Stimulated activated effector memory CD8-positive, alpha-beta T cell treated with anti-CD3 and anti-CD28 coated beads, Interleukin-12 subunit alpha, Interleukin-12 subunit beta, amount 100 ng/mL, for 72 hours (primary cell): ENCODE measurements at regions not wholly inside any gene's neighbourhood (a gene's known extent, or its start where the extent isn't known, plus 50 kb on each side); places are given as distances from the start of the nearest gene placed in this dataset.

ENCODE experiments used
- ATAC-seq: fragments of 150-1000 bp; cut with Tn5 transposase; 2 replicates; pipeline ENCODE4 v1.10.0; 2021
- DNase-seq, 2 donors: peaks; one replicate each; pipeline ENCODE4 v3.0.0; 2021 to 2022; ENCODE audit warnings: low spot score in 2 of 2
- H3K27ac Mint-ChIP-seq: one replicate; pipeline ENCODE4 v1.8.0; 2022; ENCODE audit warnings: mild to moderate bottlenecking, mixed read lengths
- H3K36me3 Mint-ChIP-seq: one replicate; pipeline ENCODE4 v1.8.0; 2022; ENCODE audit warnings: mild to moderate bottlenecking, mixed read lengths
- H3K4me1 Mint-ChIP-seq: one replicate; pipeline ENCODE4 v1.8.0; 2022; ENCODE audit warnings: mixed read lengths
- H3K4me3 Mint-ChIP-seq: one replicate; pipeline ENCODE4 v1.8.0; 2022; ENCODE audit warnings: mild to moderate bottlenecking, mixed read lengths
- H3K9me3 Mint-ChIP-seq: one replicate; pipeline ENCODE4 v1.8.0; 2022; ENCODE audit warnings: mixed read lengths

DNA sequence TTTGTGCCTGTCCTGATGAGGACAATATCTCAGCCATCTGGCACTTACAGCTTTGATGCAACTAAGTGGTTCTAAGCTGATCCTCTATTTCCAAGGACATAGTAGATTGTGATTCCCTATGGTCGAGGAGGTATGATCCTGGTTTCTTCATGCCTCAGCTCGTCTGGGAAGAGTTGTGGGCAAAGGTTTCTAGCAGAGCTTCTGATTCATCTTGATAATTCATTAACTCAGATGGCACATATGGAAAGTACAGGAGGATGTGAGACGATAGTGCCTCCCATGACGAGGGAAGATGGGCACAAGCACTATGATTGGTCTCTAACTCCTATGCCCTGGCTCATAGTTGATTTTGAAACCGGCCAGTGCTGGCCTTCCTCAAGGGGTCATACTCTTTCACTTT, 334.2 kb upstream of the SEMA6D start:
- Mint-ChIP-seq H3K9me3 (peaks cover 9% of the 10 kb centered on the region), H3K4me3 (no peak overlapping the region), H3K36me3 (no peaks in the 10 kb centered on the region), H3K27ac (no peak overlapping the region), H3K4me1 (no peaks in the 10 kb centered on the region)
- ATAC-seq, result no peak
- DNase-seq, result no peak

DNA sequence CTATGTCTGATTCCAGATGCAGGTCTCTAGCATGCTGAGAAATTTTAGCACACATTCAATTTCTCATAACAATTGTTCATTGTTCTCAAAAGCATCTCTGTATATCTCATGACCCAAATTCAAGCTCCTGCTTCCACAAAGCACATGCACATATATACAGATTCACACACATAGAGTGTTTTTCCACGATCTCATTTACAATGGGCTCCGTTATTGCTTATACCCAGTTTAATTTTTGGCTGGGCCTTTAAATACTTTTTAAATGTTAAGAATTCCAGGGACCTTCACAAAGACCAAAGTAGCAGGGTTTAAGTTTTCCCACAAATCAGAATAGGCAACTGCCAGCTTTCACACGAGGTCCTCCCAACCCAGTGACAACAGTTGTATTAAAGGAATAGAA, 333.5 kb upstream of the SEMA6D start:
- Mint-ChIP-seq H3K36me3 (no peaks in the 10 kb centered on the region), H3K4me1 (no peaks in the 10 kb centered on the region), H3K9me3 (peaks cover 11% of the 10 kb centered on the region), H3K4me3 (no peak overlapping the region), H3K27ac (no peak overlapping the region)
- no peak for DNase-seq
- no peak for ATAC-seq

DNA sequence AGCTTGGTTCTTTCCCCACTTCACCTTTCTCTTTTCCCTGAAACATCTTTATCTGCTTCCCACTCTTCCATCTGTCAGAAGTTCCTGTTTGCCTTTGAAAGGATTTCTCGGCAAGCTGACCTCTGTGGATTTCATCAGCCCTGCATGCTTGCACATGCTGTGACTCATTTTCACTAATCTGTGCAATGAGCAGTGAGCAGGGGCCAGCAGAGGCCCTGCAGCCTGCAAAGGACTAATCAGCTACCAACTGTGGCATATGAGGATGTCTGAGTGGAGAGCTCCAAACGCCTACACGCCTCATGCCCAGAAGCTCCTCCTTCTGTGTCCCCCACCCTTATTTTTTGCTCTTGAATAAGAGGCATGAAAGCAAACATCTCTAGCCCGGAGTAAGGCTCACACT, 333.0 kb upstream of the SEMA6D start:
- Mint-ChIP-seq H3K36me3 (no peaks in the 10 kb centered on the region), H3K9me3 (peaks cover 8% of the 10 kb centered on the region), H3K27ac (no peak overlapping the region), H3K4me1 (no peaks in the 10 kb centered on the region), H3K4me3 (no peak overlapping the region)
- ATAC-seq, result no peak
- DNase-seq, result no peak

DNA sequence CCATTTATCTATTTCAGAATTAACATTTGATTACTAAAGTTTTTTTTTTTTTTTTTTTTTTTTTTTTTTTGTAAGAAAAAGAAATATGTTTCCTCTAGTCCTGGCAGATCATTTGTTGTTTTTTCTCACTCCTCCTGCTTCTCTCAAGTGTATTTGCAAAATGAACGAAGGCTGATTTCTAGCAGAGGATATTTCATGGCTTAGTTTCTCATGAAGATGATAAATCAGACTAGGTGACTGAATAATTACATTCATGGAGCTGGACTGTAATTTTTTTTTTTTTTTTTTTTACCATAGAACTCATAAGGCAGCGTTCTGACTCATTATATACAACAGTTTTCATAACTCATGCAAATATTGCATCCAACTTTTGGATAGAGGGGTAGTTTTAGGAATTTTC, 332.5 kb upstream of the SEMA6D start:
- DNase-seq, result no peak
- H3K9me3 Mint-ChIP-seq, result peaks cover 8% of the 10 kb centered on the region
- no peaks in the 10 kb centered on the region for H3K4me1 Mint-ChIP-seq
- ATAC-seq, result no peak
- H3K27ac Mint-ChIP-seq, result no peak overlapping the region
- no peaks in the 10 kb centered on the region for H3K36me3 Mint-ChIP-seq
- H3K4me3 Mint-ChIP-seq, result no peak overlapping the region

DNA sequence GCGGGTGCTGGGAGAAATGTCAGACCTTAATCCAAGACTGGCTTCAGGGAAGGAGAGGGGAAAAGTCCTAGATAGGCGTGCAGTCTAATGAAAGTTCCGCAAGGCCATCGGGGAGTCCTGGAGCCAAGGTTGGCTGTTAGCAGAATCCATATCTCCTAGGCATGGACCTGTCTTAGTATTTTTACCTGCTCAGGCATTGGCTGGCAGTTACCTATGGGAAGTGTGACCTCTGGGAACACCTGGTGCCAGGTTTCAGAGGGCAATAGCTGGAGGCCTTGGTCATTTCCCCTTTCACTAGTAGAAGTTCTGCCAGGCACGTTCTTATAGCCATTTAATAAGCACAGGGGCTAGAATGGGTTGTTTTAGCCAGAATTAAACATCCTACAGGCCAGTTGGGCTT, 330.8 kb upstream of the SEMA6D start:
- Mint-ChIP-seq H3K4me3 (no peak overlapping the region), H3K9me3 (peaks cover 9% of the 10 kb centered on the region), H3K36me3 (no peaks in the 10 kb centered on the region), H3K4me1 (no peaks in the 10 kb centered on the region), H3K27ac (no peak overlapping the region)
- no peak for ATAC-seq
- no peak for DNase-seq

DNA sequence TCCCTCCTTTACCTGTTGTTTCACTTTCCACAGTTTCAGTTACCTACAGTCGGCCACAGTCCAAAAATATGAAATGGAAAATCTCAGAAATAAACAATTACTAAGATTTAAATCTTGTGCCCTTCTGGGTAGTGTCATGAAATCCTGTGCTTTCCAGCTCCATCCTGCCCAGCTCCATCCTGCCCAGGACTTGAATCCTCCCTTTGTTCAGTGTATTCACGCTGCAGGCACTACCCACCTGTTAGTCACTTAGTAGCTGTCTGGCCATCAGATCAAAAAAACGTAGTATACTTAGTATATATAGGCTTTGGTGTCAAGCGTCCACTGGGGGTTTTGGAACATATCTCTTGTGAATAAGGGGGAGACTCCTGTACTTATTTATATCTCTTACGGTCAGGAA, 329.0 kb upstream of the SEMA6D start:
- Mint-ChIP-seq H3K27ac (no peak overlapping the region), H3K4me3 (no peak overlapping the region), H3K36me3 (no peaks in the 10 kb centered on the region), H3K9me3 (peaks cover 9% of the 10 kb centered on the region), H3K4me1 (no peaks in the 10 kb centered on the region)
- ATAC-seq, result no peak
- DNase-seq, result no peak

DNA sequence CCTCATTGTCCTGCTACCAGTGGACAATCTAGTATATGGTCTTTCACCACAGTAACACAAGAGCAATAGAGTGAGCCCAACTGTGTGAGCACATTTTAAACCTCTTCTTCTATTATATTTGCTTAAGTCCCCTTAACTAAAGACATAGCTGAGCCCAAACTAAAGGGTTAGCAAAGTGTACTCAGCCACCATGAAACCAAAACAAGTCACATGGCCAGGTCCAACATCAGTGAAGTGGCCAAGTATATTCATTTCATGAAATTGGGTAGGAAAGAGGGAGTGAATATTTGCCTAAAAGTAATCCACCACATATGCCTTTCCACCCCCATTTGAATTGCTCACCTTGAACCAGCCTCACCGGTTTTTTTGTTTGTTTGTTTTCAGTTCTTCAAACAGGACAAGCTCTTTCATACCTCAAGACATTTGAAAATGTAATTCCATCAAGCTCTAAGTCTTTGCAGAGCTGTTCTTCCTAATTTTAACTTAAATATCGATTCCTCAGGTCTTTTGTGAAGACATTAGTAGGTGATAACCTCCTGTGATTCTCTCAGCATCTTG, 327.0 kb upstream of the SEMA6D start:
- ATAC-seq (no peak), DNase-seq (no peak)
- Mint-ChIP-seq H3K4me1 (no peaks in the 10 kb centered on the region), H3K9me3 (peaks cover 9% of the 10 kb centered on the region), H3K36me3 (no peaks in the 10 kb centered on the region), H3K4me3 (no peak overlapping the region), H3K27ac (no peak overlapping the region)

DNA sequence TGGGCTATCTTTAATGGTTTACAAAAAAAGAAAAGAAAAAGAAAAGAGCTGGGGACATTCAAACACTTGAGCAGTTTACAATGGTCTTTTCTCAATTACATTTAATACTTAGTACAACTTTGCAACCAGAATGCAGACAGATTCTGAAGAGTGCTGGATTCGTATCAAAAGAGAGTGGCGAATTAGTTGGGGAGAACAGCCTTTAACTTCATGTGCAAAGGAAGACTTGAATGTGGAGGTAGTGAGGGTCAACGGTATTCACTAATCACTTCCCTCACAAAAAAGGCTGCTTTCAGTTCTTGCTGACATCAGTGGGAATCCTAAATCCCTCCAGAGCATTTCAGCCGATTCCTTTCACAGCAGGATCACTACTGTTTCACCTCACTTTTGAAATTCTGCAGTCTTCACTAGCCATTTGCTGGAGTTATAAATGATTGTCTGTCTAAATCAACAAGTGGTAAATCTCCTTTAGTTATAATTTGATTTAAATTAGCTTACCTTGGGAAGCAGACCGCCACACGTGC, 323.0 kb upstream of the SEMA6D start:
- Mint-ChIP-seq H3K4me1 (no peaks in the 10 kb centered on the region), H3K9me3 (peaks cover 11% of the 10 kb centered on the region), H3K36me3 (no peaks in the 10 kb centered on the region), H3K4me3 (no peak overlapping the region), H3K27ac (no peak overlapping the region)
- ATAC-seq, result no peak
- DNase-seq, result no peak

DNA sequence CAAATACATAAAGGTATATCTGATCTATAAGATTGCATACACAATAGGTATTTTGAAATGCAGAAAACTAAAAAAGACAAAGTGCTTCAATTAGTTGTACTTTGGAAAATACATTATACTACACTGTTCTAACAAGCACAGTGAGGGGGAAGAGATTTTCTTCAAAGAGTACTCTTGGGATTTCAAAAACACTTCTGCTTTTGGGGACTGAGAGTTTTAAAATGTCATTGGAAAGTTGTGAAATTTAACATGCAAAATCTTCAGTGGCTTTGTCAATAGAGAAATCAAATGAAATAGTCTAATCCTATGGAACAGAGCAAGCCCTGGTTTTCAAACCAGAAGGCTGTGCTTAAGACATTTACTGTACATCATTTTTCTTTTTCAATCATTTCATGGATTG, 322.2 kb upstream of the SEMA6D start:
- Mint-ChIP-seq H3K4me3 (no peak overlapping the region), H3K4me1 (no peaks in the 10 kb centered on the region), H3K27ac (no peak overlapping the region), H3K36me3 (no peaks in the 10 kb centered on the region), H3K9me3 (peaks cover 8% of the 10 kb centered on the region)
- no peak for DNase-seq
- no peak for ATAC-seq

DNA sequence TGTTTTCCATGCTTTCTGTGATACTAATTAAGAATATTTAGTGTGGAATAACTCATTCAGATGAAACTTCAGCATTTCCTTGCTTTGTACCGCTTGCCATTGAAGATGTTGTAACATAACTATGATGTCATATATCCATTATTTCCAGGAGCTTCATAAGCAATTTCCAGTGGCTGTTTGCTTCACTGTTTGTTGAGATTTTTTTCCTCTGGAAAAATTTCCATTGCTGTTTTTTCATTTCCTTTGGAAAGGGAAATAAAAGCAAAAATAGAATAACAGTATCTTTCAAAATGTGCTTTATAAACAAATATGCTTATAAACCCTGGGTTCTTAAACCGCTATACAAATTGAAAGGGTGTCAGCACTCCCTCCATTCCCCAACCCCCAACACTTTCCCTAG, 319.6 kb upstream of the SEMA6D start:
- Mint-ChIP-seq H3K4me3 (no peak overlapping the region), H3K9me3 (peaks cover 10% of the 10 kb centered on the region), H3K36me3 (no peaks in the 10 kb centered on the region), H3K4me1 (no peaks in the 10 kb centered on the region), H3K27ac (no peak overlapping the region)
- DNase-seq (no peak), ATAC-seq (no peak)

DNA sequence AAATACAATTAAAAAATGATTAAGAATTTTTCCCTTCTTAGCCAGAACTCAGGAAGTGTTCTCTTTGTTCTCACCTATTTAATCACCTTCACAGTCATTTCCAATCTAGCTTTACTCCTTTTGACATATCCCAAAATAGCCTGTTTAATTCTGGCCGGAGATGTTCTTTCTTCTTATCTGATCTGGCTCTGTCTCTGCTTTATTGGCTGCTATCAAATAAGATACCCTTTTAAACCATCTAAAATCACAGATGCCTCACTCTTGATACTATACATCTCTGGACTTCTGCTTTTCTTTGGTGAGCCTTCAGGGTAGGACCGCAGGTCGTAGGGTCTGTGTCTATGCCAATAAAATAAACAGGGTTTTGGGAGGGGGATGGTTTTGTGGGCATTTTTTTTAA, 319.2 kb upstream of the SEMA6D start:
- Mint-ChIP-seq H3K4me1 (no peaks in the 10 kb centered on the region), H3K36me3 (no peaks in the 10 kb centered on the region)
- DNase-seq, result no peak

DNA sequence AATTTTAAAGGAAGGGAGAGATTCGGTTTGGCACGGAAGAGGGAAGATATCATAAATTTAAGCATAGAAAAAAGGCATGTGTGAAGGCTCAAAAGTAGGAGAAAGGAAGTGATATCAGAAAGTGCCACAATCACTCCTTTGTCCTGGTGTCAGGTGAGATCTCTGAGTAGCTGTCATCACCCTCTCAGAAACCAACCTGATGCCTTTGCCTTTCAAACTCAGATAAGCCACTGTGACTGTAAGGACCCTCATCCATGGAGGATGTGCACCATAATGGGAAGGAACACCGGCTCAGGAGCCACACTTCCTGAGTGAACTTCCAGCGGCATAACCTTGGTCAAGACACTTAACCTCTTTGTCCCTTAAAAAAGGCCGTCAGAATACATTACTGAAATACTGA, 318.7 kb upstream of the SEMA6D start:
- DNase-seq, result no peak
- no peak overlapping the region for H3K27ac Mint-ChIP-seq
- H3K36me3 Mint-ChIP-seq, result no peaks in the 10 kb centered on the region
- no peak overlapping the region for H3K4me3 Mint-ChIP-seq
- no peak for ATAC-seq
- H3K4me1 Mint-ChIP-seq, result no peaks in the 10 kb centered on the region
- H3K9me3 Mint-ChIP-seq, result peaks cover 10% of the 10 kb centered on the region

More for the DNA sequence above, 319.2 kb upstream of the SEMA6D start:
- Mint-ChIP-seq H3K27ac (no peak overlapping the region), H3K9me3 (peaks cover 10% of the 10 kb centered on the region), H3K4me3 (no peak overlapping the region)
- no peak for ATAC-seq

DNA sequence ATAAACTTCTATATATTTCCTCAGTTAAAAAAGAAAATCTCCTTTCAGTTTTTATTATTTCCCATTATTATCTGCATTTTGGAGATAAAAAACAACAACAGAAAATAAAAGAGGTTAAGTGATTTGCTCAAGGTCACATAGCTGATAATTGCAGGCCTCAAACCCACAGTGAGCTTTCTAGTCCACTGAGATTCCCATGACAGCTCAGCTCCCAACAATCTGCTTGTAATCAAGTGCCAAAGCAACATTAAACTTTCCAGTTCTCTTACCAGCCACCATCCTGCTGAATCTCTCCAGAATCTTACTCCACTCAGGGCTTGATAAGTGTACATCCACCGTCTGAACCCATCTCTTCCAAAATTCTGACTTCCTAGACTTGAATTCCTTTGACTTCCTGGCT, 318.2 kb upstream of the SEMA6D start:
- Mint-ChIP-seq H3K9me3 (peaks cover 10% of the 10 kb centered on the region), H3K4me1 (no peaks in the 10 kb centered on the region), H3K36me3 (no peaks in the 10 kb centered on the region), H3K27ac (no peak overlapping the region), H3K4me3 (no peak overlapping the region)
- ATAC-seq (no peak), DNase-seq (no peak)

DNA sequence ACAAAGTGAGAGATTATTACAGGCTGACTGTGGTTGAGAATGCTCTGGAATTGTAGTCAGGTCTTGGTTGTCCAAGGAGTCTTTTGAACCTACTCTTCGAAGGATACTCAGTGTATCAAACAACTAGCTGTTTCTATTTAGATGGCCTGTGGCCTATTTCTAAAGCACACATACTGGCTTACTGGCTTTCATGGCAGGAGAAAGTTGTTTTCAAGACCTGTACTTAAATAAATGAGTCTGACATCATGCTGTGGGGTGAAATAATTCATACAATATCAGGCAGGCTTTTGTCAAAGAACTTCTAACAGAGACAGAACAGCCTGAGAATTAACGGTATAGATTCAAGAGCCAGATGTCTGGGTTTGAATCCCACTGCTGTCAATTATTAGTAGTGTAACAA, 316.7 kb upstream of the SEMA6D start:
- no peak overlapping the region for H3K4me3 Mint-ChIP-seq
- ATAC-seq (no peak), DNase-seq (no peak)
- H3K9me3 Mint-ChIP-seq, result peaks cover 13% of the 10 kb centered on the region
- no peaks in the 10 kb centered on the region for H3K4me1 Mint-ChIP-seq
- H3K36me3 Mint-ChIP-seq, result no peaks in the 10 kb centered on the region
- no peak overlapping the region for H3K27ac Mint-ChIP-seq

DNA sequence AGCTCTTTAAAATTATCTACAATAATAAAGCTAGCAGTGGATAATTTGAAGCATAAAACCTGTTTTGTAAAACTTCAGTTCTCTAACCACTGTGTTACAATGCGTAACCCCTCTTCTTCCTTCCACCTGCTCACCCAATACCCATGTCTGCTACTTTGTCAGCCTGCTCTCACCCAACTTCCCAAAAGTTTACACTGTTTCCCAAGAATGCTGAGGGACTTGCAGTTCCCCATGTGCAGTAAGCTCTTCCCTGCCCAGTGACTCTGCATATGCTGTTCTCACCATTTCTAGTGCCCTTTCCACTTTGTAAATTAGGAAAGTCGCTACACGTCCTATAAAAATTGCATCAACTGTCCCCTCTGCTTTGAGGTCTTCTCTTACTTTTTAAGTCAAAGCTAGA, 315.9 kb upstream of the SEMA6D start:
- Mint-ChIP-seq H3K4me3 (no peak overlapping the region), H3K27ac (no peak overlapping the region), H3K4me1 (no peaks in the 10 kb centered on the region), H3K36me3 (no peaks in the 10 kb centered on the region), H3K9me3 (peaks cover 10% of the 10 kb centered on the region)
- DNase-seq, result no peak
- ATAC-seq, result no peak

DNA sequence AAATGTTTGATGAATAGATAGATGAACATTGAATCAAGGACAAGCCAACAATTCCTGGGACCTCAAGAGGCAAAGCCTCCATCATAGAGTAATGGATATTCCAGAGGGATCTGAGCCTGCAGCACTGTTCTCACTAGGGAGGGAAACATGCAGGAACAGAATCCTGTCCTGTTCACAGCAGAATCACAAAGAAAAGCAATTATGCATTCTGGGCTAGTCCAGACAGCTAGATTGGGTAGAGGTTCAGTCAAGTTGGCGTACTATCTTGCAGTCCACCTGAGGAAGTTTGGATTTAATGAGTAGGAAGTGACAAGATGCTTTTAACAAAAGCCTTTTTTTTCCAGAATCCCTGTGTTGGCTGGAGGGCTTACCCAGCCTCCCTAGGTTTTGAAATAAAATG, 314.5 kb upstream of the SEMA6D start:
- Mint-ChIP-seq H3K4me3 (no peak overlapping the region), H3K4me1 (no peaks in the 10 kb centered on the region), H3K36me3 (no peaks in the 10 kb centered on the region), H3K27ac (no peak overlapping the region), H3K9me3 (peaks cover 10% of the 10 kb centered on the region)
- no peak for ATAC-seq
- DNase-seq, result no peak

DNA sequence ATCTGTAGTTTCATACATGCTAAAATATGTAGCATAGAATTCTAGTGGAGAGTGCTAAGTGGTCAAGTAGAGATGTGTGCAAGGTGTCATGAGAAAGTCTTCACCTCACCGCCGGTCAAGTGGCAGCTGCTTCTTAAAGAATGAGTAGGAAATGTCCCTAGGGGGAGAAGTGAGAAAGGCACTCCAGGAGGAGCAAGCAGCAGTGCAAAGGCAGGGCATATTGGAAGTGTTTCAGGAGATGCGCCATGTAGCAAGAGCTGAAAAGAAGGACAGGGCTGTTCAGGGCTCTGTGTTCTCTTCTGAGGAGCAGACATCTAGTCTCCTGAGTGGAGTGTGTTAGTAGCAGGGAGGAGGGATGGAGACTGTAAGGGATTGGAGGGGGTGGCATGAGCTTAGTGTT, 312.4 kb upstream of the SEMA6D start:
- Mint-ChIP-seq H3K27ac (no peak overlapping the region), H3K9me3 (peaks cover 7% of the 10 kb centered on the region), H3K4me1 (no peaks in the 10 kb centered on the region), H3K36me3 (no peaks in the 10 kb centered on the region), H3K4me3 (no peak overlapping the region)
- ATAC-seq (no peak), DNase-seq (no peak)
